ENCODE measurements at regions not wholly inside any gene's neighbourhood (a gene's known extent, or its start where the extent isn't known, plus 50 kb on each side); places are given as distances from the start of the nearest gene placed in this dataset.

DNA sequence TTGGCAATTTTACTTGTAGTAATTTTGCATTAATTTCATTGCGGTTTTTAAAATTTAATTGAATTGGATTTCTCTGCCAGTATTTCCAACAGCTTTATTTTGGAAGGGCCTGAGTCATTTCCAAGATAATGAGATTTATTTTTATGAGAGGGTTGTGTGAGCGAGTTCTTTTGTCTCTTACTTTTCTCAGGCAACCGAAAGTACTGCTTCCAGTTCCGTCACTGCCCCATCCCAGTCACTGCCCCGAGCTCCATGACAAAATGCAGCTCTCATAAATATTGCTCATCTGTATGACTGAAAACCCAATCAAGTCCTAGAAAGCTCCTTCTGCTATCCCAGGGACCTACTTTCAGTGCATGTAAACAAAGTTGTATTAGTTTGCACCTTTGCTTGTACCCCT, 468.4 kb upstream of the SEMA3D start:
- no peak for DNase-seq (ENCODE audit: low spot score)
- Histone ChIP-seq H3K27ac (no peak overlapping the region), H3K27me3 (no peaks in the 10 kb centered on the region), H3K4me3 (no peak overlapping the region), H3K9me3 (no peaks in the 10 kb centered on the region), H3K36me3 (no peaks in the 10 kb centered on the region), H3K4me1 (no peaks in the 10 kb centered on the region)
- TF ChIP-seq, protein P1, sequence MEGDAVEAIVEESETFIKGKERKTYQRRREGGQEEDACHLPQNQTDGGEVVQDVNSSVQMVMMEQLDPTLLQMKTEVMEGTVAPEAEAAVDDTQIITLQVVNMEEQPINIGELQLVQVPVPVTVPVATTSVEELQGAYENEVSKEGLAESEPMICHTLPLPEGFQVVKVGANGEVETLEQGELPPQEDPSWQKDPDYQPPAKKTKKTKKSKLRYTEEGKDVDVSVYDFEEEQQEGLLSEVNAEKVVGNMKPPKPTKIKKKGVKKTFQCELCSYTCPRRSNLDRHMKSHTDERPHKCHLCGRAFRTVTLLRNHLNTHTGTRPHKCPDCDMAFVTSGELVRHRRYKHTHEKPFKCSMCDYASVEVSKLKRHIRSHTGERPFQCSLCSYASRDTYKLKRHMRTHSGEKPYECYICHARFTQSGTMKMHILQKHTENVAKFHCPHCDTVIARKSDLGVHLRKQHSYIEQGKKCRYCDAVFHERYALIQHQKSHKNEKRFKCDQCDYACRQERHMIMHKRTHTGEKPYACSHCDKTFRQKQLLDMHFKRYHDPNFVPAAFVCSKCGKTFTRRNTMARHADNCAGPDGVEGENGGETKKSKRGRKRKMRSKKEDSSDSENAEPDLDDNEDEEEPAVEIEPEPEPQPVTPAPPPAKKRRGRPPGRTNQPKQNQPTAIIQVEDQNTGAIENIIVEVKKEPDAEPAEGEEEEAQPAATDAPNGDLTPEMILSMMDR (IDR thresholded peaks at IDR 0.05) = no peak

DNA sequence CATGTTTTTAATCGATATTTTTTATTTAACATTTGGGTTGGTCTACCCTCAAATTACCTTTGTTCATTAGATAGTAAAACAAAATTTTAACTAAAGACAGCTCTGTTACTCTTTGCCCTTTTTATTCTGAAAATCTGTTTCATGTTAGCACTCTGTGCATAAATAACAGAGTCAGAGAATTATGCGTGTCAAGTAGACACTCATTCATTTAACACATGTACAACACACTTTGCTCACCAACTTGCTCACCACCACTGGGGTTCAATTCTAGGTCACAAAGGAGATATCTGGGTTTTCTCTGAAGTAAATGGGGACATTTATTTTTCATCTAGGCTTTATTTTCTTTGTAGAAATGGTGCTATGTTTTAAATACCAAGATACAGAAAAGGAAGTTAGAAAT, 457.4 kb upstream of the SEMA3D start:
- no peak overlapping the region for H3K27ac ChIP-seq
- H3K36me3 ChIP-seq = no peaks in the 10 kb centered on the region
- no peak overlapping the region for H3K4me3 ChIP-seq
- DNase-seq (ENCODE audit: low spot score) = no peak
- H3K27me3 ChIP-seq = no peaks in the 10 kb centered on the region
- no peaks in the 10 kb centered on the region for H3K9me3 ChIP-seq
- TF ChIP-seq, protein P1 (IDR thresholded peaks at IDR 0.05) = no peak
- H3K4me1 ChIP-seq = no peaks in the 10 kb centered on the region

DNA sequence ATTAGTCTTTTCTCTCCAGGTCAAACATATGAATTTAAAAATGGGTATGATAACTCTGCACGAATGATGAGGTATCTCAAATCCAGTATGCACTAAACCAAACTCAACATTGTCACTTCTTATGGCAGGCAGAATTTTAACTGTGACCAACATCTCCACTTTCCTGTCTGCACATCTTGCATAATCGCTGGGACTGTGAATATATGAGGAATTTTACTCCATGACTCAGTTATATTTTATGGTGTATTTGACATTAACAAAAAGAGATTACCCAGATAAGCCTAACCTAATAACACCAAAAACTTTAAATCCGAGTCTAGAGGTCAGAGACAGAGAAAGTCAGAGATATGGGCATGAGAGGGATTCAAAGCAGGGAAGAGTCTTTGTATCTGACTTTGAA, 454.5 kb upstream of the SEMA3D start:
- DNase-seq (ENCODE audit: low spot score) = no peak
- H3K27me3 ChIP-seq = no peaks in the 10 kb centered on the region
- H3K4me3 ChIP-seq = no peak overlapping the region
- no peak overlapping the region for H3K27ac ChIP-seq
- H3K4me1 ChIP-seq = no peaks in the 10 kb centered on the region
- H3K9me3 ChIP-seq = no peaks in the 10 kb centered on the region
- TF ChIP-seq, protein P1 (IDR thresholded peaks at IDR 0.05) = no peak
- no peaks in the 10 kb centered on the region for H3K36me3 ChIP-seq

DNA sequence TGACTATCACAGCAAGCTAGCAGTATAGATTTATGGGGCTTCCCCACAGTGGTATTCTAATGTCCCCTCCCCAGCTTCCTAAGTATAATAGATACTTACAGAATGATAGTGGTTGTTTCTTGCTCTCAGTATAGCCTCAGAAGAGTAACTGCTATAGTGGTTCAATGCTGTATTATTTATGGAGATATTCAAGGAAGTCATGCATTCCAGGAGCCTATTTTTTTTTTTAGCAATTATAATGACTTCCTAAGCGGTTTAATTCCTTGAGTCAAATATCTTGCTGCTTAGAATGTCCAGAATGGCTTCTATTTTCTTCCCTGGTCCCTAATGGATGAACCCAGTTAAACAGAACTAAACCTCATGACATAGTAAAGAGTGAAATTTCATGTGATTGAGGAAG, 451.5 kb upstream of the SEMA3D start:
- Histone ChIP-seq H3K4me3 (no peak overlapping the region), H3K27ac (no peak overlapping the region), H3K36me3 (no peaks in the 10 kb centered on the region), H3K4me1 (no peaks in the 10 kb centered on the region), H3K27me3 (no peaks in the 10 kb centered on the region), H3K9me3 (no peaks in the 10 kb centered on the region)
- TF ChIP-seq, protein P1 (IDR thresholded peaks at IDR 0.05) = no peak
- DNase-seq (ENCODE audit: low spot score) = no peak

DNA sequence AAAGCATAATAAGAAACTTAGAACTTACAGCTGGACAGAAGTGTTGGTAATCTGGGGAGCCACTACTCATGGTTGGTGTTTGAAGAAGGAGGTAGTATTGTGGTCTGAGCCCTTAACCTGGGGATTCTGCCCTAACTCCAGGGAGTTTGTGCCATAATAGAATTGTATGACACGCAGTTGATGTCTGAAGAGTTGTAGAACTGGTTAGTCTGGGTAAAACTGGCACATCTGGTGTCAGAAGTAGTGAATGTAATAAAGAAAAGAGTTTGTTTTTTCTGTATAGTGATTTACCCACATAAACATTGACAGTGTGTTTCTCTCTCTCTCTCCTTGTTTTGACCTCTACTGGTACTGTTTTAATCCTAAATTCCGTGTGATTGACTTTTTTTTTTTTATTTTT, 448.1 kb upstream of the SEMA3D start:
- TF ChIP-seq, protein P1 (IDR thresholded peaks at IDR 0.05) = no peak
- Histone ChIP-seq H3K36me3 (no peaks in the 10 kb centered on the region), H3K9me3 (no peaks in the 10 kb centered on the region), H3K27me3 (no peaks in the 10 kb centered on the region), H3K27ac (no peak overlapping the region), H3K4me3 (no peak overlapping the region), H3K4me1 (peaks cover 0 to 6% of the 10 kb centered on the region in 2 donors)
- DNase-seq (ENCODE audit: low spot score) = no peak

DNA sequence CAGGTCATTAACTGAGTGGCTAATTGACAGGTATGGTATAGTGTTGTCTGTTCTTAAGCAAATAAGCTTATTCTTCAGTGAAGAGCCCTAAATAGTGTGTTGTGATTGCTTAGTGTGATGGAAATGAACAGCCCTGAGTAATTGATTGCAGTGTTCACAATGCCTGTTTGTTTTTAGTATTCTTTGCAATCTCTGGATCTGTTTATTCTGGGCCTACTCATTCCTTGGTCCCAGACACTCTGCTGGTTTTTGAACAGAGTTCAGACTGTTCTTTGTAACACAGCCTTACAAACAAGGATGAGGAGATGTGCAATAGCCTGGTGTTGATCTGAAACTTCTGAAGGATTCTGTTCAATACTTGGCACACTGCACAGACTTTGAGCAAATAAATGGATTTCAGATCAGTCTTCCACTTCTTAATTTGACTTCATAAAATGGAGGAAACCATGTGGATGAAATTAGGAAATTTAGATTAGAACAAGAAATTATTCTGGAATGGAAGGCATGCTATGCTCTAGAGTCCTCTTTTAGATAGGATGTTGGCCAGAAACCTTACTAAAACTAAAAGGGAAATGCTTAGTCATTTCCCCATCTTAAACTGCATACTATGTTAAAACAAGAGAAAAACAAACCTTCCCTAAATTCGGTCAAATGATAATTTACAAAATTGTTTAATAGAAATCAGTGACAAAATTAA, 444.2 kb upstream of the SEMA3D start:
- DNase-seq (ENCODE audit: low spot score) = no peak
- TF ChIP-seq, protein P1 (IDR thresholded peaks at IDR 0.05) = no peak
- H3K36me3 ChIP-seq = no peaks in the 10 kb centered on the region
- H3K9me3 ChIP-seq = no peaks in the 10 kb centered on the region
- H3K4me3 ChIP-seq = no peak overlapping the region
- peaks cover 0 to 6% of the 10 kb centered on the region in 2 donors for H3K4me1 ChIP-seq
- no peaks in the 10 kb centered on the region for H3K27me3 ChIP-seq
- no peak overlapping the region for H3K27ac ChIP-seq
